ENCODE measurements at regions not wholly inside any gene's neighbourhood (a gene's known extent, or its start where the extent isn't known, plus 50 kb on each side); places are given as distances from the start of the nearest gene placed in this dataset.
"Not testable (repeated sequence)": the region's sequence is repeated elsewhere in the genome, so short reads cannot be mapped to it uniquely, and the experiment has no call there.

- TF ChIP-seq CTCF (IDR thresholded peaks at IDR 0.05); POLR2A (IDR thresholded peaks at IDR 0.05; ENCODE audit: low read depth); POLR2AphosphoS5 (IDR thresholded peaks at IDR 0.05); EP300 (IDR thresholded peaks at IDR 0.05): not testable (repeated sequence)
Measured at GRCh38 chr4:3625286-3625875, 93.2 kb upstream of the LRPAP1 start.
